ENCODE measurements at regions not wholly inside any gene's neighbourhood (a gene's known extent, or its start where the extent isn't known, plus 50 kb on each side); places are given as distances from the start of the nearest gene placed in this dataset.

DNA sequence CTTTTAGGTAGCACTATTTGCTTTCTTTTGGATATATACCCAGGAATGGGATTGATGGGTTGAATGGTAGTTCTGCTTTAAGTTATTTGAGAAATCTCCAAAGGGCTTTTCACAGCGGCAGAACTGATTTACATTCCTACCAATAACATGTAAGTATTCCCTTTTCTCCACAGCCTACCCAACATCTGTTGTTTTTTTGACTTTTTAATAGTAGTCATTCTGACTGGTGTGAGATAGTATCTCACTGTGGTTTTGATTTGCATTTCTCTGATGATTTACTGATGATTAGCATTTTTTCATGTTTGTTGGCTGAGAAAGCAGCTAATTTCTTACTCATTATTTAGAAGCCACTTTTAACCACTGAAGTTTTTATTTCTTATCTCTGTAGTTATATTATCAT is 221.1 kb upstream of the ACTBL2 start:
- TF ChIP-seq JUND (IDR thresholded peaks at IDR 0.05) (0 out of 2 replicates have a peak, but pooled peaks have one; percentile 4), FOXM1 (IDR thresholded peaks at IDR 0.05; ENCODE audit: low read depth) (no peak), POLR2AphosphoS5 (IDR thresholded peaks at IDR 0.05; ENCODE audit: low read depth, low read length) (no peak), TCF12 (IDR thresholded peaks at IDR 0.05) (peak; percentile 55), RFX5 (IDR thresholded peaks at IDR 0.05; ENCODE audit: low read length) (no peak), FOSL2 (IDR thresholded peaks at IDR 0.05; ENCODE audit: borderline replicate concordance, low read depth) (no peak)
- TF ChIP-seq, protein P1, sequence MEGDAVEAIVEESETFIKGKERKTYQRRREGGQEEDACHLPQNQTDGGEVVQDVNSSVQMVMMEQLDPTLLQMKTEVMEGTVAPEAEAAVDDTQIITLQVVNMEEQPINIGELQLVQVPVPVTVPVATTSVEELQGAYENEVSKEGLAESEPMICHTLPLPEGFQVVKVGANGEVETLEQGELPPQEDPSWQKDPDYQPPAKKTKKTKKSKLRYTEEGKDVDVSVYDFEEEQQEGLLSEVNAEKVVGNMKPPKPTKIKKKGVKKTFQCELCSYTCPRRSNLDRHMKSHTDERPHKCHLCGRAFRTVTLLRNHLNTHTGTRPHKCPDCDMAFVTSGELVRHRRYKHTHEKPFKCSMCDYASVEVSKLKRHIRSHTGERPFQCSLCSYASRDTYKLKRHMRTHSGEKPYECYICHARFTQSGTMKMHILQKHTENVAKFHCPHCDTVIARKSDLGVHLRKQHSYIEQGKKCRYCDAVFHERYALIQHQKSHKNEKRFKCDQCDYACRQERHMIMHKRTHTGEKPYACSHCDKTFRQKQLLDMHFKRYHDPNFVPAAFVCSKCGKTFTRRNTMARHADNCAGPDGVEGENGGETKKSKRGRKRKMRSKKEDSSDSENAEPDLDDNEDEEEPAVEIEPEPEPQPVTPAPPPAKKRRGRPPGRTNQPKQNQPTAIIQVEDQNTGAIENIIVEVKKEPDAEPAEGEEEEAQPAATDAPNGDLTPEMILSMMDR (IDR thresholded peaks at IDR 0.05): no peak
